ENCODE measurements at regions not wholly inside any gene's neighbourhood (a gene's known extent, or its start where the extent isn't known, plus 50 kb on each side); places are given as distances from the start of the nearest gene placed in this dataset.
A peak's percentile ranks its signal among the peaks of the same experiment; 100 is the strongest.

GRCh38 chr12:69052613-69053408 is 119.8 kb upstream of the CPM start:
- no peaks in the 10 kb centered on the region for H4K20me1 ChIP-seq (ENCODE audit: insufficient read depth, low read length)
- no peaks in the 10 kb centered on the region for H3K27me3 ChIP-seq (ENCODE audit: control insufficient read depth in 2 of 2, insufficient read depth in 2 of 2, low read length in 2 of 2)
- DNase-seq, result peak in 1 of 3 donors; percentile 63
- H3K27ac ChIP-seq (ENCODE audit: low read depth in 1 of 2, low read length in 2 of 2), result no peak overlapping the region
- H3K4me3 ChIP-seq (replicated peaks in 1 of 3; ENCODE audit: low read depth in 2 of 3, low read length in 3 of 3), result no peak overlapping the region
- TF ChIP-seq, protein P1, sequence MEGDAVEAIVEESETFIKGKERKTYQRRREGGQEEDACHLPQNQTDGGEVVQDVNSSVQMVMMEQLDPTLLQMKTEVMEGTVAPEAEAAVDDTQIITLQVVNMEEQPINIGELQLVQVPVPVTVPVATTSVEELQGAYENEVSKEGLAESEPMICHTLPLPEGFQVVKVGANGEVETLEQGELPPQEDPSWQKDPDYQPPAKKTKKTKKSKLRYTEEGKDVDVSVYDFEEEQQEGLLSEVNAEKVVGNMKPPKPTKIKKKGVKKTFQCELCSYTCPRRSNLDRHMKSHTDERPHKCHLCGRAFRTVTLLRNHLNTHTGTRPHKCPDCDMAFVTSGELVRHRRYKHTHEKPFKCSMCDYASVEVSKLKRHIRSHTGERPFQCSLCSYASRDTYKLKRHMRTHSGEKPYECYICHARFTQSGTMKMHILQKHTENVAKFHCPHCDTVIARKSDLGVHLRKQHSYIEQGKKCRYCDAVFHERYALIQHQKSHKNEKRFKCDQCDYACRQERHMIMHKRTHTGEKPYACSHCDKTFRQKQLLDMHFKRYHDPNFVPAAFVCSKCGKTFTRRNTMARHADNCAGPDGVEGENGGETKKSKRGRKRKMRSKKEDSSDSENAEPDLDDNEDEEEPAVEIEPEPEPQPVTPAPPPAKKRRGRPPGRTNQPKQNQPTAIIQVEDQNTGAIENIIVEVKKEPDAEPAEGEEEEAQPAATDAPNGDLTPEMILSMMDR (IDR thresholded peaks at IDR 0.05), result no peak
- H3K4me2 ChIP-seq (replicated peaks; ENCODE audit: extremely low read depth, low read length, poor library complexity, severe bottlenecking), result no peak overlapping the region
- 86% methylated on average over 5 of the region's 8 CpGs for WGBS (ENCODE audit: insufficient coverage)
- H3K4me3 Mint-ChIP-seq, result no peak overlapping the region
- peaks cover 0 to 3% (median 3%) of the 10 kb centered on the region in 3 donors for H3K27me3 Mint-ChIP-seq (ENCODE audit: low read depth in 3 of 3)
- peaks cover 18 to 20% of the 10 kb centered on the region in 2 donors for H3K4me1 ChIP-seq (ENCODE audit: control insufficient read depth in 1 of 2, insufficient read depth in 2 of 2, low read length in 2 of 2)
- intact Hi-C loops (cut with micrococcal nuclease), result no loop called here
- no peak overlapping the region for H3K9ac ChIP-seq (ENCODE audit: insufficient read depth, low read length, poor library complexity, severe bottlenecking)
- no peaks in the 10 kb centered on the region for H3K9me3 ChIP-seq (replicated peaks in 1 of 2; ENCODE audit: control insufficient read depth in 1 of 2, insufficient read depth in 1 of 2, low read length in 2 of 2)
- H3K79me2 ChIP-seq (ENCODE audit: insufficient read depth, low read length), result no peaks in the 10 kb centered on the region
- no peaks in the 10 kb centered on the region for H3K36me3 Mint-ChIP-seq
- H3K36me3 ChIP-seq (replicated peaks in 1 of 2; ENCODE audit: control insufficient read depth in 1 of 2, insufficient read depth in 2 of 2, low read length in 2 of 2), result no peaks in the 10 kb centered on the region
- peaks cover 2 to 9% (median 5%) of the 10 kb centered on the region in 7 donors for H3K9me3 Mint-ChIP-seq
- peak overlapping the region in 1 of 7 donors; percentile 57 for H3K27ac Mint-ChIP-seq
- peaks cover 26% of the 10 kb centered on the region for H3K4me1 Mint-ChIP-seq
- H2AFZ ChIP-seq (ENCODE audit: insufficient read depth, low read depth, low read length, poor library complexity, severe bottlenecking), result no peak overlapping the region

DNA sequence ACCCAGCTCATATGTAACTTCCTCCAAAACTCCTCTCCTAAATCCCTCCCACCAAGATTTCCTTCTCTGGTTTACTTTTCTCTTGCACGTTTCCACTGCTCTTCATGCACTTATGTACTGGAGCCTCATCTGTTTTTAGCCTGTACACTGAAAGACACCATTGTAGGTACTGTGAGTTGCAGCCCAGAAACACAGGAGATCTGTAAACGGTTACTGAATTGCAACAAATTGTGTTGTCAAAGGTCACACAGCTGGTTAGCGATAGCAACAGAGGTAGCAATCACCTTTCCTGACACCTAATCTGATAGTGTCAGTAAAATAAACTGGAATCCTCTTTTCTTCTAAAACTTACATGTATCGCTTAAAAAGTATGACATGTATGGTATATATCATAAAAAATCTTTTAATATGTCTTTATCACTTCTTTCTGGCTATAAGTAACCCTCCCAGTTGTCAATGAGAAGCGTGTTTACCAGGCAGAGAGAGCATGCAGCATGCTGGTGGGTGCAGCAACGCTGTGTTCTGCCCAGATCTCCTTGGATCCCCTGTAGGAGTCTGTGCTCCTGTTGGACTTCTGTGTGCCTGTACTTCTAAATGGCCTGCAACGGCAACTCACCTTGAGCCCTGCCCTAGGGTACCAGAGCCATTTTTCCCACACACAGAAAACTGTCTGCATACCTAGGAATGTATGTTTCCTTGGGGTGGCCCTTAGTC is 121.5 kb upstream of the CPM start:
- WGBS (ENCODE audit: insufficient coverage), result 95% methylated on average over 3 of the region's 7 CpGs
- Histone ChIP-seq H3K36me3 (replicated peaks in 1 of 2; ENCODE audit: control insufficient read depth in 1 of 2, insufficient read depth in 2 of 2, low read length in 2 of 2) (no peaks in the 10 kb centered on the region), H2AFZ (ENCODE audit: insufficient read depth, low read depth, low read length, poor library complexity, severe bottlenecking) (no peak overlapping the region), H3K4me3 (replicated peaks in 1 of 3; ENCODE audit: low read depth in 2 of 3, low read length in 3 of 3) (no peak overlapping the region), H4K20me1 (ENCODE audit: insufficient read depth, low read length) (no peaks in the 10 kb centered on the region), H3K4me2 (replicated peaks; ENCODE audit: extremely low read depth, low read length, poor library complexity, severe bottlenecking) (no peak overlapping the region), H3K9ac (ENCODE audit: insufficient read depth, low read length, poor library complexity, severe bottlenecking) (no peak overlapping the region), H3K27ac (ENCODE audit: low read depth in 1 of 2, low read length in 2 of 2) (no peak overlapping the region), H3K9me3 (replicated peaks in 1 of 2; ENCODE audit: control insufficient read depth in 1 of 2, insufficient read depth in 1 of 2, low read length in 2 of 2) (no peaks in the 10 kb centered on the region), H3K79me2 (ENCODE audit: insufficient read depth, low read length) (no peaks in the 10 kb centered on the region), H3K27me3 (ENCODE audit: control insufficient read depth in 2 of 2, insufficient read depth in 2 of 2, low read length in 2 of 2) (no peaks in the 10 kb centered on the region), H3K4me1 (ENCODE audit: control insufficient read depth in 1 of 2, insufficient read depth in 2 of 2, low read length in 2 of 2) (peaks cover 24 to 27% of the 10 kb centered on the region in 2 donors)
- peaks cover 34% of the 10 kb centered on the region for H3K4me1 Mint-ChIP-seq
- TF ChIP-seq, protein P1 (IDR thresholded peaks at IDR 0.05), result no peak
- DNase-seq, result no peak
- no peaks in the 10 kb centered on the region for H3K36me3 Mint-ChIP-seq
- H3K27me3 Mint-ChIP-seq (ENCODE audit: low read depth in 3 of 3), result peaks cover 0 to 3% (median 3%) of the 10 kb centered on the region in 3 donors
- H3K9me3 Mint-ChIP-seq, result peaks cover 0 to 7% (median 5%) of the 10 kb centered on the region in 7 donors
- H3K27ac Mint-ChIP-seq, result peak overlapping the region in 2 of 7 donors; percentile 79 to 91
- H3K4me3 Mint-ChIP-seq, result no peak overlapping the region
- intact Hi-C loops (cut with micrococcal nuclease), result loop anchor here (5.0 kb wide), 1 partner anchor 47 kb away; no protein-coding TSS in a partner anchor

Measured in CD14-positive monocyte (primary cell).